Left forelimb (tissue), 1 donor: ENCODE measurements at regions not wholly inside any gene's neighbourhood (a gene's known extent, or its start where the extent isn't known, plus 50 kb on each side); places are given as distances from the start of the nearest gene placed in this dataset.
"Not testable (repeated sequence)": the region's sequence is repeated elsewhere in the genome, so short reads cannot be mapped to it uniquely, and the experiment has no call there.

Source experiments
- DNase-seq: peaks from one replicate; pipeline ENCODE4 v3.0.0-alpha.2; 2018; ENCODE audit warnings: low spot score

GRCh38 chr19:30066781-30067759, 125.0 kb downstream of the URI1 start:
- DNase-seq, result no peak

- DNase-seq, result not testable (repeated sequence)
Measured at GRCh38 chr19:30067956-30068506, 126.0 kb downstream of the URI1 start.

GRCh38 chr19:30068528-30069395, 126.7 kb downstream of the URI1 start:
- DNase-seq, result peak; percentile 34

GRCh38 chr19:30069535-30070197, 127.6 kb downstream of the URI1 start:
- DNase-seq, result peak; percentile 42

- DNase-seq, result peak; percentile 64
Measured at GRCh38 chr19:30070198-30070967, 128.3 kb downstream of the URI1 start.

GRCh38 chr19:30070968-30071632, 129.1 kb downstream of the URI1 start:
- DNase-seq, result peak; percentile 62

- peak; percentile 53 for DNase-seq
Measured at GRCh38 chr19:30071871-30072270, 129.8 kb downstream of the URI1 start.

- no peak for DNase-seq
Measured at GRCh38 chr19:30073152-30074000, 131.3 kb downstream of the URI1 start.

GRCh38 chr19:30074096-30074495, 132.1 kb downstream of the URI1 start:
- DNase-seq, result no peak

GRCh38 chr19:30074741-30075715, 133.0 kb downstream of the URI1 start:
- no peak for DNase-seq

GRCh38 chr19:30076101-30076551, 134.1 kb downstream of the URI1 start:
- DNase-seq, result no peak

GRCh38 chr19:30076751-30077670, 135.0 kb downstream of the URI1 start:
- no peak for DNase-seq

- no peak for DNase-seq
Measured at GRCh38 chr19:30077851-30078355, 135.9 kb downstream of the URI1 start.

- no peak for DNase-seq
Measured at GRCh38 chr19:30078381-30078910, 136.4 kb downstream of the URI1 start.

- no peak for DNase-seq
Measured at GRCh38 chr19:30079200-30079599, 137.2 kb downstream of the URI1 start.

- DNase-seq, result no peak
Measured at GRCh38 chr19:30082168-30082567, 140.1 kb downstream of the URI1 start.

- no peak for DNase-seq
Measured at GRCh38 chr19:30082611-30083010, 140.6 kb downstream of the URI1 start.
